Coronary artery (tissue), 2 donors: ENCODE measurements at regions not wholly inside any gene's neighbourhood (a gene's known extent, or its start where the extent isn't known, plus 50 kb on each side); places are given as distances from the start of the nearest gene placed in this dataset.

Source experiments
- DNase-seq: peaks from one replicate; pipeline ENCODE4 v3.0.0-alpha.2; 2017; ENCODE audit warnings: low spot score
- H3K27ac ChIP-seq, 2 donors: fragments of 200-600 bp; sonication (generic); one replicate each; pipeline ENCODE4 v1.5.1; 2016 to 2019
- H3K4me3 ChIP-seq: fragments of 200-600 bp; sonication (generic); 2 replicates; pipeline ENCODE4 v1.5.1; 2016; ENCODE audit warnings: mild to moderate bottlenecking, moderate library complexity
- CTCF ChIP-seq: fragments of 200-600 bp; sonication (generic); IDR thresholded peaks from one replicate; pipeline ENCODE4 v1.5.1; 2019; ENCODE audit warnings: antibody characterized with exemption

- DNase-seq, result no peak
- Histone ChIP-seq H3K27ac (no peak overlapping the region), H3K4me3 (no peak overlapping the region)
- TF ChIP-seq CTCF, result no peak
Measured at GRCh38 chrX:63511361-63511760, 160.2 kb upstream of the SPIN4 start.

GRCh38 chrX:63508668-63509067 lies 157.5 kb upstream of the SPIN4 start:
- no peak overlapping the region for H3K27ac ChIP-seq
- no peak for TF ChIP-seq CTCF
- no peak for DNase-seq

GRCh38 chrX:63506320-63506719 lies 155.2 kb upstream of the SPIN4 start:
- TF ChIP-seq CTCF, result no peak
- DNase-seq, result no peak
- Histone ChIP-seq H3K4me3 (no peak overlapping the region), H3K27ac (no peak overlapping the region)

More at GRCh38 chrX:63508668-63509067, 157.5 kb upstream of the SPIN4 start:
- H3K4me3 ChIP-seq, result no peak overlapping the region

GRCh38 chrX:63503541-63503940 lies 152.4 kb upstream of the SPIN4 start:
- Histone ChIP-seq H3K4me3 (no peak overlapping the region), H3K27ac (no peak overlapping the region)
- no peak for DNase-seq
- TF ChIP-seq CTCF, result no peak

- Histone ChIP-seq H3K27ac (no peak overlapping the region), H3K4me3 (no peak overlapping the region)
- no peak for DNase-seq
- TF ChIP-seq CTCF, result no peak
Measured at GRCh38 chrX:63488546-63489373, 137.6 kb upstream of the SPIN4 start.

GRCh38 chrX:63475200-63475599 lies 124.1 kb upstream of the SPIN4 start:
- DNase-seq, result no peak
- Histone ChIP-seq H3K4me3 (no peak overlapping the region), H3K27ac (no peak overlapping the region)
- no peak for TF ChIP-seq CTCF

GRCh38 chrX:63471004-63471403 lies 119.9 kb upstream of the SPIN4 start:
- DNase-seq, result no peak
- Histone ChIP-seq H3K27ac (no peak overlapping the region), H3K4me3 (no peak overlapping the region)
- no peak for TF ChIP-seq CTCF
